ENCODE measurements at regions not wholly inside any gene's neighbourhood (a gene's known extent, or its start where the extent isn't known, plus 50 kb on each side); places are given as distances from the start of the nearest gene placed in this dataset.

- DNase-seq (ENCODE audit: low read depth) = no peak
- no peak overlapping the region for H3K4me3 ChIP-seq (ENCODE audit: control insufficient read depth, low read depth, low read length)
- no peak for TF ChIP-seq CTCF (conservative IDR thresholded peaks at IDR 0.05; ENCODE audit: control insufficient read depth, insufficient read depth, low read depth, low read length)
Observed at GRCh38 chr10:9688711-9689110, 1329.0 kb upstream of the CELF2 start.

- no peak for DNase-seq (ENCODE audit: low read depth)
- no peak for TF ChIP-seq CTCF (conservative IDR thresholded peaks at IDR 0.05; ENCODE audit: control insufficient read depth, insufficient read depth, low read depth, low read length)
- no peak overlapping the region for H3K4me3 ChIP-seq (ENCODE audit: control insufficient read depth, low read depth, low read length)
Observed at GRCh38 chr10:9707216-9707615, 1310.5 kb upstream of the CELF2 start.

- DNase-seq (ENCODE audit: low read depth) = no peak
- no peak for TF ChIP-seq CTCF (conservative IDR thresholded peaks at IDR 0.05; ENCODE audit: control insufficient read depth, insufficient read depth, low read depth, low read length)
- H3K4me3 ChIP-seq (ENCODE audit: control insufficient read depth, low read depth, low read length) = no peak overlapping the region
Observed at GRCh38 chr10:9709849-9710248, 1307.8 kb upstream of the CELF2 start.

- H3K4me3 ChIP-seq (ENCODE audit: control insufficient read depth, low read depth, low read length) = no peak overlapping the region
- TF ChIP-seq CTCF (conservative IDR thresholded peaks at IDR 0.05; ENCODE audit: control insufficient read depth, insufficient read depth, low read depth, low read length) = no peak
- no peak for DNase-seq (ENCODE audit: low read depth)
Observed at GRCh38 chr10:9712393-9712792, 1305.3 kb upstream of the CELF2 start.

GRCh38 chr10:9719246-9719645, 1298.4 kb upstream of the CELF2 start:
- no peak overlapping the region for H3K4me3 ChIP-seq (ENCODE audit: control insufficient read depth, low read depth, low read length)
- no peak for DNase-seq (ENCODE audit: low read depth)
- TF ChIP-seq CTCF (conservative IDR thresholded peaks at IDR 0.05; ENCODE audit: control insufficient read depth, insufficient read depth, low read depth, low read length) = no peak

GRCh38 chr10:9733766-9734165, 1283.9 kb upstream of the CELF2 start:
- DNase-seq (ENCODE audit: low read depth) = no peak
- TF ChIP-seq CTCF (conservative IDR thresholded peaks at IDR 0.05; ENCODE audit: control insufficient read depth, insufficient read depth, low read depth, low read length) = no peak
- H3K4me3 ChIP-seq (ENCODE audit: control insufficient read depth, low read depth, low read length) = no peak overlapping the region

GRCh38 chr10:9734218-9734617, 1283.5 kb upstream of the CELF2 start:
- H3K4me3 ChIP-seq (ENCODE audit: control insufficient read depth, low read depth, low read length) = no peak overlapping the region
- no peak for TF ChIP-seq CTCF (conservative IDR thresholded peaks at IDR 0.05; ENCODE audit: control insufficient read depth, insufficient read depth, low read depth, low read length)
- no peak for DNase-seq (ENCODE audit: low read depth)
